ENCODE measurements at regions not wholly inside any gene's neighbourhood (a gene's known extent, or its start where the extent isn't known, plus 50 kb on each side); places are given as distances from the start of the nearest gene placed in this dataset.

DNA sequence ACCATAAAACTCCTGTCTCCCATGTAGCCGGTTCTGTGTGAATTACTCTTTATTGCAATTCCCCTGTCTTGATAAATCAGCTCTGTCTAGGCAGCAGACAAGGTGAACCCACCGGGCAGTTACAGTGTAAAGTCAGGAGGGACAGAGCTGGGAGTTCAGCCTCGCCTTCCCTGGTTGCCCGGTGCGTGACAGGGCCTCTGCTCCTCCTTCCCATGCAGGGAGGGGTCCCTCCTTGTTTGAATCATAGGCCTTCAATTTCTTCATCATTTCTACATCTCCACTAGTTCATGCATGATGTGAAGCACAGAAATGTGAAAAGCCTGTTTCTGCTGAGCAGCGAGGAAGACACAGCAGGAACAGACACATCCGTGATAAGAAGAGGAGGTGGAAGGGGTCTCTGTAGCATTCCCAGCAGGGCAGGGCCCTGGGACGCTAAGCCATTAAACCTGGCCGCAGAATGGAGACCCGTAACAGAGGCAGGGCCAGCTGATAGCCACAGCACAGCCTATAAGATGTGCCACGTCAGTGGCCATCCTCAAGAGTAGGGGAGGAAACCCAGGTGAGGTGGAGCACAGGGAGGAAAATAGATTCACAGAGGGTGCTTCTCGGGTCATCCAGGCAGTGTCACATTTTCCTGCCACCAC lies 106.7 kb upstream of the CST7 start:
- Histone ChIP-seq H3K27me3 (no peaks in the 10 kb centered on the region), H3K27ac (no peak overlapping the region), H3K36me3 (no peaks in the 10 kb centered on the region), H3K9me3 (no peaks in the 10 kb centered on the region), H3K4me3 (no peak overlapping the region), H3K4me1 (no peaks in the 10 kb centered on the region)
- DNase-seq: no peak
- TF ChIP-seq, protein P1, sequence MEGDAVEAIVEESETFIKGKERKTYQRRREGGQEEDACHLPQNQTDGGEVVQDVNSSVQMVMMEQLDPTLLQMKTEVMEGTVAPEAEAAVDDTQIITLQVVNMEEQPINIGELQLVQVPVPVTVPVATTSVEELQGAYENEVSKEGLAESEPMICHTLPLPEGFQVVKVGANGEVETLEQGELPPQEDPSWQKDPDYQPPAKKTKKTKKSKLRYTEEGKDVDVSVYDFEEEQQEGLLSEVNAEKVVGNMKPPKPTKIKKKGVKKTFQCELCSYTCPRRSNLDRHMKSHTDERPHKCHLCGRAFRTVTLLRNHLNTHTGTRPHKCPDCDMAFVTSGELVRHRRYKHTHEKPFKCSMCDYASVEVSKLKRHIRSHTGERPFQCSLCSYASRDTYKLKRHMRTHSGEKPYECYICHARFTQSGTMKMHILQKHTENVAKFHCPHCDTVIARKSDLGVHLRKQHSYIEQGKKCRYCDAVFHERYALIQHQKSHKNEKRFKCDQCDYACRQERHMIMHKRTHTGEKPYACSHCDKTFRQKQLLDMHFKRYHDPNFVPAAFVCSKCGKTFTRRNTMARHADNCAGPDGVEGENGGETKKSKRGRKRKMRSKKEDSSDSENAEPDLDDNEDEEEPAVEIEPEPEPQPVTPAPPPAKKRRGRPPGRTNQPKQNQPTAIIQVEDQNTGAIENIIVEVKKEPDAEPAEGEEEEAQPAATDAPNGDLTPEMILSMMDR (IDR thresholded peaks at IDR 0.05): no peak
- intact Hi-C loops (cut with DNase I; ENCODE audit: low total_unique reads): no loop called here

DNA sequence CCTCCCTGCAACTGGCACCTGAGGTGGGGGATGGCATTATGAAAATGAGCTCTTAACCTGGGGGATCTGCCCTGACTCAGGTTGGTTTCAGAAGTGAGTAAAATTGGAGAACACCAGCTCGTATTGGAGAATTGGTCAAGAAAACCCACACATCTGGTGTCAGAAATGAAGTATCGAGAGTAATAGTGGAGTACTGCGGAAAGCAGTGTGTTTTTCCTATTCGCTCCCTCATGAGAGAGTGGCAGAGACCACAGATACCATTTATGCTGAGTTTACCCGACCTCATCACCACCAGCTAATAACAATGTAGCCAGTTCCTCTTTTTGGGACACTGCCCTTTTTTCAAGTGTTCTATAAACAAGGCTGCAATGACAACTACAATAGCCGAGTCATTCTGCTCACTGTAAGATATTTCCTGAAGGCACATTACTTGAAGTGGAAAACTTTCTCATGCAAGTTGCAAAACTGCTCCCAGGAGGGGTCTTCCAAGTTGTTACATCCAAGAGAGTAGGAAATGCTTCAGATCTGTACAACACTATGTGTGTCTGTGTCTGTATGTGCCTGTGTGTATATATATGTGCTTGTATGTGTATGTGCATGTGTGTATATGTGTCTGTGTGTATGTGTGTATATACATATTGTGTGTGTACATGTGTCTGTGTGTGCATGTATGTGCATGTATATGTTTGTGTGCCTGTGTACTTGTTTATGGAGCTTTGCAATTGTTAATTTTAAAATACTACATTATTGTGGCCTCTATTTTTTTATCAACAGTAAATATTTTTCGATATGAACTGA lies 106.0 kb upstream of the CST7 start:
- Histone ChIP-seq H3K36me3 (no peaks in the 10 kb centered on the region), H3K27me3 (no peaks in the 10 kb centered on the region), H3K4me1 (no peaks in the 10 kb centered on the region), H3K4me3 (no peak overlapping the region), H3K9me3 (no peaks in the 10 kb centered on the region), H3K27ac (no peak overlapping the region)
- intact Hi-C loops (cut with DNase I; ENCODE audit: low total_unique reads): no loop called here
- TF ChIP-seq, protein P1 (IDR thresholded peaks at IDR 0.05): no peak
- DNase-seq: no peak

DNA sequence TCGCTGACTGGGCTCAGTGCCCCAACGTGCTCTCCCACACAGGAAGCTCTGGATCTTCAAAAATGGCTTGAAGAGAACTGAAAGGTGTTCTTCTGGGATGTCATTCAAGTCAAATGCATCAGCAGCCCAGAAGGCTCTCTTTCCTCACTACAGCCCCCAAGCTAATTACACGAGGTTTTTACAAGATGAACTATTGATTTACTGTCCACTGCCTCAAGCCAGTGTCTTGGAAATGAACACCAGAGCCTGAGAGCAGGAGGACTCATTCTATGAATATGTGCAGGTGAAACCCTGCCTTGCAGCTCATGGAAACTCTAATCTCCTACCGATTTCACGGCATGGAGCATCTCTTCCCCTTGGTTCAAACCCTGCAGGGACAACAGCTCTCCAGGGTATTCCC lies 98.9 kb upstream of the CST7 start:
- Histone ChIP-seq H3K9me3 (peaks cover 0 to 10% (median 0%) of the 10 kb centered on the region in 3 donors), H3K27me3 (no peaks in the 10 kb centered on the region), H3K4me3 (no peak overlapping the region), H3K36me3 (no peaks in the 10 kb centered on the region), H3K4me1 (no peaks in the 10 kb centered on the region), H3K27ac (no peak overlapping the region)
- DNase-seq: no peak
- TF ChIP-seq, protein P1 (IDR thresholded peaks at IDR 0.05): no peak
- intact Hi-C loops (cut with DNase I; ENCODE audit: low total_unique reads): no loop called here

DNA sequence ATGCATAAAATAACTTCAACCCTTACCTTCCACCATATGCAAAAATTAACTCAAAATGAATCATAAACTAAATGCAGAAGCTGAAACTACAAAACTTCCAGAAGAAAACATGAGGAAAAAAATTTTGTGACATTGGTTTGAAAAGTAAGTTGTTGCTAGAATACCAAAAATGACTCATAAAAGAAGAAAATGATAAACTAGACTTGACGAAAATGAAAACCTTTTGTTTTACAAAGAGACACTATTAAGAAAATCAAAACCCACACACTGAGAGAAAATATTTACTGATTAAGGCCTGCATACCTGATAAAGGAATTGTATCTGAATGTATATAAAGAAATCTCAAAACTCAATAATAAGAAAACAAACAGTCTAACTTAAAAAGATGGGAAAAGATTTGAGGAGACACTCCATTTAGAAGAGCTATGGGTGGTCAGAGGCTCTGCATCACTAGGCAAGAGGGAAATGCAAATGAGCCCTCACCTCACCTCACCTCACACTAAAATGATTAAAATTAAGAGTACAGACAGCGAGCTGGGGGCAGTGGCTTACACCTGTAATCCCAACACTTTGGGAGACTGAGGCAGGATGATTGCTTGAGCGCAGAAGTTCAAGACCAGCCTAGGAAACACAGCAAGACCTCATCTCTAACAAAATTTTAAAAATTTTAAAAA lies 97.6 kb upstream of the CST7 start:
- no peak overlapping the region for H3K27ac ChIP-seq
- intact Hi-C loops (cut with DNase I; ENCODE audit: low total_unique reads): no loop called here
- no peak for DNase-seq
- TF ChIP-seq, protein P1 (IDR thresholded peaks at IDR 0.05): no peak
- H3K36me3 ChIP-seq: no peaks in the 10 kb centered on the region
- no peak overlapping the region for H3K4me3 ChIP-seq
- no peaks in the 10 kb centered on the region for H3K27me3 ChIP-seq
- H3K9me3 ChIP-seq: peaks cover 0 to 10% (median 0%) of the 10 kb centered on the region in 3 donors
- no peaks in the 10 kb centered on the region for H3K4me1 ChIP-seq

- TF ChIP-seq, protein P1 (IDR thresholded peaks at IDR 0.05): no peak
- Histone ChIP-seq H3K27me3 (no peaks in the 10 kb centered on the region), H3K4me1 (no peaks in the 10 kb centered on the region), H3K4me3 (no peak overlapping the region), H3K27ac (no peak overlapping the region), H3K36me3 (no peaks in the 10 kb centered on the region), H3K9me3 (peaks cover 0 to 10% (median 0%) of the 10 kb centered on the region in 3 donors)
- intact Hi-C loops (cut with DNase I; ENCODE audit: low total_unique reads): no loop called here
- DNase-seq: no peak
These were observed 95.2 kb upstream of the CST7 start for GRCh38 chr20:24853916-24854315.
